SK-N-SH treated with all-trans-retinoic acid at 6 μM for 48 hours (cell line): ENCODE measurements at regions not wholly inside any gene's neighbourhood (a gene's known extent, or its start where the extent isn't known, plus 50 kb on each side); places are given as distances from the start of the nearest gene placed in this dataset.

ENCODE experiments used
- ATAC-seq: fragments of 200-7000 bp; cut with Tn5 transposase; 3 replicates; pipeline ENCODE4 v1.9.1; 2020; ENCODE audit warnings: mild to moderate bottlenecking, moderate library complexity
- ARNTL ChIP-seq: fragments of 450-650 bp; formaldehyde crosslinking; IDR thresholded peaks from 2 replicates; pipeline ENCODE4 v1.5.0; 2020; ENCODE audit warnings: low read depth, mild to moderate bottlenecking, moderate library complexity, borderline replicate concordance
- BACH2 ChIP-seq: fragments of 250-450 bp; sonication (Bioruptor Pico); IDR thresholded peaks from 2 replicates; pipeline ENCODE4 v1.9.0; 2021; ENCODE audit warnings: mild to moderate bottlenecking, borderline replicate concordance
- CSDC2 ChIP-seq: fragments of 250-450 bp; sonication (Bioruptor Pico); IDR thresholded peaks from 2 replicates; pipeline ENCODE4 v1.5.0; 2020; ENCODE audit warnings: mild to moderate bottlenecking, moderate library complexity
- ESRRG ChIP-seq: fragments of 250-450 bp; sonication (Bioruptor Pico); IDR thresholded peaks from 2 replicates; pipeline ENCODE4 v1.6.1; 2021; ENCODE audit warnings: mild to moderate bottlenecking
- GLIS3 ChIP-seq: fragments of 250-450 bp; sonication (Bioruptor Pico); IDR thresholded peaks from 2 replicates; pipeline ENCODE4 v1.5.0; 2020; ENCODE audit warnings: mild to moderate bottlenecking, moderate library complexity
- ISL1 ChIP-seq: fragments of 250-450 bp; sonication (Bioruptor Pico); IDR thresholded peaks from 2 replicates; pipeline ENCODE4 v2.1.2; 2022; ENCODE audit warnings: mild to moderate bottlenecking, moderate library complexity
- OSR1 ChIP-seq: fragments of 250-450 bp; sonication (Bioruptor Pico); IDR thresholded peaks from 2 replicates; pipeline ENCODE4 v1.8.0; 2022; ENCODE audit warnings: moderate library complexity, mild to moderate bottlenecking, inconsistent platforms
- PPARA ChIP-seq: fragments of 250-450 bp; sonication (Bioruptor Pico); IDR thresholded peaks from 2 replicates; pipeline ENCODE4 v1.5.0; 2020; ENCODE audit warnings: mild to moderate bottlenecking, borderline replicate concordance
- SNAI2 ChIP-seq: fragments of 250-450 bp; sonication (Bioruptor Pico); IDR thresholded peaks from 2 replicates; pipeline ENCODE4 v1.5.0; 2020; ENCODE audit warnings: mild to moderate bottlenecking, moderate library complexity
- TCF4 ChIP-seq: fragments of 250-450 bp; sonication (Bioruptor Pico); IDR thresholded peaks from 2 replicates; pipeline ENCODE4 v1.8.0; 2021; ENCODE audit warnings: mild to moderate bottlenecking, moderate library complexity, borderline replicate concordance
- TOX ChIP-seq: fragments of 250-450 bp; sonication (Bioruptor Pico); IDR thresholded peaks from 2 replicates; pipeline ENCODE4 v1.8.0; 2021; ENCODE audit warnings: mild to moderate bottlenecking, moderate library complexity, borderline replicate concordance
- ZC3H10 ChIP-seq: fragments of 250-450 bp; sonication (Bioruptor Pico); IDR thresholded peaks from 2 replicates; pipeline ENCODE4 v1.5.1; 2021; ENCODE audit warnings: mild to moderate bottlenecking, moderate library complexity
- ZFP30 ChIP-seq: fragments of 450-650 bp; formaldehyde crosslinking; IDR thresholded peaks from 2 replicates; pipeline ENCODE4 v1.5.0; 2022; ENCODE audit warnings: mild to moderate bottlenecking, moderate library complexity
- ZNF565 ChIP-seq: fragments of 450-650 bp; formaldehyde crosslinking; conservative IDR thresholded peaks from 2 replicates; pipeline ENCODE4 v1.5.0; 2020; ENCODE audit warnings: low read depth, mild to moderate bottlenecking, moderate library complexity
- ZNF70 ChIP-seq: fragments of 450-650 bp; formaldehyde crosslinking; IDR thresholded peaks from 2 replicates; pipeline ENCODE4 v1.5.0; 2020; ENCODE audit warnings: mild to moderate bottlenecking, moderate library complexity
- TF ChIP-seq, protein P1 (sequence below): fragments of 250-450 bp; sonication (Bioruptor Pico); IDR thresholded peaks from 2 replicates; pipeline ENCODE4 v1.5.0; 2020; ENCODE audit warnings: mild to moderate bottlenecking, moderate library complexity
- TF ChIP-seq, protein P2 (sequence below): fragments of 250-450 bp; sonication (Bioruptor Pico); IDR thresholded peaks from 2 replicates; pipeline ENCODE4 v1.5.1; 2021; ENCODE audit warnings: mild to moderate bottlenecking, moderate library complexity
- TF ChIP-seq, protein P3 (sequence below): fragments of 250-450 bp; sonication (Bioruptor Pico); IDR thresholded peaks from 2 replicates; pipeline ENCODE4 v1.5.1; 2020; ENCODE audit warnings: low read depth, mild to moderate bottlenecking, moderate library complexity
- TF ChIP-seq, protein P4 (sequence below): fragments of 250-450 bp; sonication (Bioruptor Pico); IDR thresholded peaks from 2 replicates; pipeline ENCODE4 v1.8.0; 2021; ENCODE audit warnings: low read depth, mild to moderate bottlenecking, moderate library complexity, borderline replicate concordance

DNA sequence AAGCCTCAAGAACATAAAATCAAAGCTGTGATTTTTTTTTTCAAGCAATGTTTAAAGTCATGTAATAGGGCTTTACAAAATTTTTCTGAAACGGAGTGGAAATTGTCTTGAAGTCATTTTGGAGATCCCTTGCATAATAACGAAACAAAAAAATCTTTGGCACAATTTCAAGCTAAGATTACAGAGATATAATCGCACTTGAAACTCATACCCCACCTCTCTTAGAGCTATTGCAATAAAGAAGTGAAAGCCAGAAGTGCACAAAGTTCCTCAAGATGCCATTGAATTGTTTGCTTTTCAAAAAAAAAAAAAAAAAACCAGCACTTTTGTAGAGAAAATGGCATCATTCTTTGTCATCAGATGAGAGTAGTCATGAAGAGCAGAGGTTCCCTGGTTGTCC, 152.3 kb downstream of the PAX3 start:
- no peak for ATAC-seq
- TF ChIP-seq, protein P1, sequence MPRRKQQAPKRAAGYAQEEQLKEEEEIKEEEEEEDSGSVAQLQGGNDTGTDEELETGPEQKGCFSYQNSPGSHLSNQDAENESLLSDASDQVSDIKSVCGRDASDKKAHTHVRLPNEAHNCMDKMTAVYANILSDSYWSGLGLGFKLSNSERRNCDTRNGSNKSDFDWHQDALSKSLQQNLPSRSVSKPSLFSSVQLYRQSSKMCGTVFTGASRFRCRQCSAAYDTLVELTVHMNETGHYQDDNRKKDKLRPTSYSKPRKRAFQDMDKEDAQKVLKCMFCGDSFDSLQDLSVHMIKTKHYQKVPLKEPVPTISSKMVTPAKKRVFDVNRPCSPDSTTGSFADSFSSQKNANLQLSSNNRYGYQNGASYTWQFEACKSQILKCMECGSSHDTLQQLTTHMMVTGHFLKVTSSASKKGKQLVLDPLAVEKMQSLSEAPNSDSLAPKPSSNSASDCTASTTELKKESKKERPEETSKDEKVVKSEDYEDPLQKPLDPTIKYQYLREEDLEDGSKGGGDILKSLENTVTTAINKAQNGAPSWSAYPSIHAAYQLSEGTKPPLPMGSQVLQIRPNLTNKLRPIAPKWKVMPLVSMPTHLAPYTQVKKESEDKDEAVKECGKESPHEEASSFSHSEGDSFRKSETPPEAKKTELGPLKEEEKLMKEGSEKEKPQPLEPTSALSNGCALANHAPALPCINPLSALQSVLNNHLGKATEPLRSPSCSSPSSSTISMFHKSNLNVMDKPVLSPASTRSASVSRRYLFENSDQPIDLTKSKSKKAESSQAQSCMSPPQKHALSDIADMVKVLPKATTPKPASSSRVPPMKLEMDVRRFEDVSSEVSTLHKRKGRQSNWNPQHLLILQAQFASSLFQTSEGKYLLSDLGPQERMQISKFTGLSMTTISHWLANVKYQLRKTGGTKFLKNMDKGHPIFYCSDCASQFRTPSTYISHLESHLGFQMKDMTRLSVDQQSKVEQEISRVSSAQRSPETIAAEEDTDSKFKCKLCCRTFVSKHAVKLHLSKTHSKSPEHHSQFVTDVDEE (CRISPR knock-in tag) = no peak
- TF ChIP-seq OSR1 (CRISPR knock-in tag) = no peak
- no peak for TF ChIP-seq ESRRG (CRISPR knock-in tag)
- no peak for TF ChIP-seq CSDC2
- TF ChIP-seq BACH2 (CRISPR knock-in tag) = no peak
- TF ChIP-seq, protein P2, sequence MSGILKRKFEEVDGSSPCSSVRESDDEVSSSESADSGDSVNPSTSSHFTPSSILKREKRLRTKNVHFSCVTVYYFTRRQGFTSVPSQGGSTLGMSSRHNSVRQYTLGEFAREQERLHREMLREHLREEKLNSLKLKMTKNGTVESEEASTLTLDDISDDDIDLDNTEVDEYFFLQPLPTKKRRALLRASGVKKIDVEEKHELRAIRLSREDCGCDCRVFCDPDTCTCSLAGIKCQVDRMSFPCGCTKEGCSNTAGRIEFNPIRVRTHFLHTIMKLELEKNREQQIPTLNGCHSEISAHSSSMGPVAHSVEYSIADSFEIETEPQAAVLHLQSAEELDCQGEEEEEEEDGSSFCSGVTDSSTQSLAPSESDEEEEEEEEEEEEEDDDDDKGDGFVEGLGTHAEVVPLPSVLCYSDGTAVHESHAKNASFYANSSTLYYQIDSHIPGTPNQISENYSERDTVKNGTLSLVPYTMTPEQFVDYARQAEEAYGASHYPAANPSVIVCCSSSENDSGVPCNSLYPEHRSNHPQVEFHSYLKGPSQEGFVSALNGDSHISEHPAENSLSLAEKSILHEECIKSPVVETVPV (CRISPR knock-in tag) = no peak
- TF ChIP-seq ZNF70 (CRISPR knock-in tag) = no peak
- TF ChIP-seq ISL1 = no peak
- TF ChIP-seq ZFP30 (CRISPR knock-in tag) = no peak
- no peak for TF ChIP-seq TOX
- no peak for TF ChIP-seq ZNF565 (CRISPR knock-in tag)
- TF ChIP-seq SNAI2 (CRISPR knock-in tag) = no peak

DNA sequence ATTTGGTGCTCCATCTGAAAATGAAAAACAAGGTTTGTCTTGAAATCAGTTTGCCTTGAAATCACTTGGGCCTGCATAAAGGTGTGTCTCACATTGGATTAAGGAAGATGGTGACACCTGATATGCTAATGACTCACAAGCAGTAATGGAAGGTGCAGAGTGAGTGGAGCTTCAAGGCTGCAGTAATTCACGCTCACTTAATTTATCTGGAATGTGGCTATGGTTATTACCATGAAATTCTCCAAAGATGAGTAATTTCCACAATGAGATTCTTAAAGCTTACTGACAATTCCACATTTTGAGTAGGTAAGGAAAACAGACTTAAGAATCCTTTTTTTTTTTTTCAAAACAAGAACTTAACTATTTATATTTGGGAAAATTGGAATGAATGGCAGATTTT, 156.8 kb downstream of the PAX3 start:
- no peak for ATAC-seq
- TF ChIP-seq ISL1 (no peak), CSDC2 (no peak), ZFP30 (CRISPR knock-in tag) (no peak), OSR1 (CRISPR knock-in tag) (no peak), SNAI2 (CRISPR knock-in tag) (no peak), ZNF565 (CRISPR knock-in tag) (no peak), ARNTL (no peak), TCF4 (CRISPR knock-in tag) (no peak), ZC3H10 (no peak), GLIS3 (CRISPR knock-in tag) (no peak), BACH2 (CRISPR knock-in tag) (no peak), PPARA (CRISPR knock-in tag) (no peak)
- TF ChIP-seq, protein P1 (CRISPR knock-in tag) = no peak
- TF ChIP-seq, protein P3, sequence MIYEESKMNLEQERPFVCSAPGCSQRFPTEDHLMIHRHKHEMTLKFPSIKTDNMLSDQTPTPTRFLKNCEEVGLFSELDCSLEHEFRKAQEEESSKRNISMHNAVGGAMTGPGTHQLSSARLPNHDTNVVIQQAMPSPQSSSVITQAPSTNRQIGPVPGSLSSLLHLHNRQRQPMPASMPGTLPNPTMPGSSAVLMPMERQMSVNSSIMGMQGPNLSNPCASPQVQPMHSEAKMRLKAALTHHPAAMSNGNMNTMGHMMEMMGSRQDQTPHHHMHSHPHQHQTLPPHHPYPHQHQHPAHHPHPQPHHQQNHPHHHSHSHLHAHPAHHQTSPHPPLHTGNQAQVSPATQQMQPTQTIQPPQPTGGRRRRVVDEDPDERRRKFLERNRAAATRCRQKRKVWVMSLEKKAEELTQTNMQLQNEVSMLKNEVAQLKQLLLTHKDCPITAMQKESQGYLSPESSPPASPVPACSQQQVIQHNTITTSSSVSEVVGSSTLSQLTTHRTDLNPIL = no peak
- TF ChIP-seq, protein P4, sequence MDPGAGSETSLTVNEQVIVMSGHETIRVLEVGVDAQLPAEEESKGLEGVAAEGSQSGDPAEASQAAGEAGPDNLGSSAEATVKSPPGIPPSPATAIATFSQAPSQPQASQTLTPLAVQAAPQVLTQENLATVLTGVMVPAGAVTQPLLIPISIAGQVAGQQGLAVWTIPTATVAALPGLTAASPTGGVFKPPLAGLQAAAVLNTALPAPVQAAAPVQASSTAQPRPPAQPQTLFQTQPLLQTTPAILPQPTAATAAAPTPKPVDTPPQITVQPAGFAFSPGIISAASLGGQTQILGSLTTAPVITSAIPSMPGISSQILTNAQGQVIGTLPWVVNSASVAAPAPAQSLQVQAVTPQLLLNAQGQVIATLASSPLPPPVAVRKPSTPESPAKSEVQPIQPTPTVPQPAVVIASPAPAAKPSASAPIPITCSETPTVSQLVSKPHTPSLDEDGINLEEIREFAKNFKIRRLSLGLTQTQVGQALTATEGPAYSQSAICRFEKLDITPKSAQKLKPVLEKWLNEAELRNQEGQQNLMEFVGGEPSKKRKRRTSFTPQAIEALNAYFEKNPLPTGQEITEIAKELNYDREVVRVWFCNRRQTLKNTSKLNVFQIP (CRISPR knock-in tag) = no peak

DNA sequence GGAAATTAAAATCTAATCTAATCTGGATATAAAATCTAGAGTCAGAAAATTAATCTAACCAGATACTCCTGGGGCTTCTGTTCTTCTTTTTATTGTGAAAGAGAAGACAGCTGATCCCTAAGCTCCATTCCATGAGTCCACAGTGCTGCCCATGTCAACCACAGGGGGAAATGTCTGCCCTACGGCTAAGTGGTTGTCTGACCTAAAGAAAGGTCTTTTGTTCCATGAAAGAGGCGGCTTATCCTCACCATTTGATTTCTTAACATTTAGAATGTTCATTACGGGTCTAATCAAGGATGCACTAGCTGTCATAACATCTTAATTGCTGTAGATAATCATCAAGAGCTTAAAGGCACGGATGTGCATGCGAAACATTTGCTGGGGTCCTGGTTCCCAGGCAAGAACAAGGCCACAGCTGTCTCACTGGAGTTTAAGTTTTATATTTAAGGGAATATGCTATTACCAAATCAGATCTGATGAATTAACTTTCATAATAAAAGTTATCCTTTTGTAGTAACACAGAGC, 162.6 kb downstream of the PAX3 start:
- ATAC-seq = no peak

More for the DNA sequence above, 162.6 kb downstream of the PAX3 start:
- TF ChIP-seq SNAI2 (CRISPR knock-in tag) (no peak), ZC3H10 (no peak)
- TF ChIP-seq, protein P4 (CRISPR knock-in tag) = no peak
